ENCODE measurements at regions not wholly inside any gene's neighbourhood (a gene's known extent, or its start where the extent isn't known, plus 50 kb on each side); places are given as distances from the start of the nearest gene placed in this dataset.
"Not testable (repeated sequence)": the region's sequence is repeated elsewhere in the genome, so short reads cannot be mapped to it uniquely, and the experiment has no call there.

DNA sequence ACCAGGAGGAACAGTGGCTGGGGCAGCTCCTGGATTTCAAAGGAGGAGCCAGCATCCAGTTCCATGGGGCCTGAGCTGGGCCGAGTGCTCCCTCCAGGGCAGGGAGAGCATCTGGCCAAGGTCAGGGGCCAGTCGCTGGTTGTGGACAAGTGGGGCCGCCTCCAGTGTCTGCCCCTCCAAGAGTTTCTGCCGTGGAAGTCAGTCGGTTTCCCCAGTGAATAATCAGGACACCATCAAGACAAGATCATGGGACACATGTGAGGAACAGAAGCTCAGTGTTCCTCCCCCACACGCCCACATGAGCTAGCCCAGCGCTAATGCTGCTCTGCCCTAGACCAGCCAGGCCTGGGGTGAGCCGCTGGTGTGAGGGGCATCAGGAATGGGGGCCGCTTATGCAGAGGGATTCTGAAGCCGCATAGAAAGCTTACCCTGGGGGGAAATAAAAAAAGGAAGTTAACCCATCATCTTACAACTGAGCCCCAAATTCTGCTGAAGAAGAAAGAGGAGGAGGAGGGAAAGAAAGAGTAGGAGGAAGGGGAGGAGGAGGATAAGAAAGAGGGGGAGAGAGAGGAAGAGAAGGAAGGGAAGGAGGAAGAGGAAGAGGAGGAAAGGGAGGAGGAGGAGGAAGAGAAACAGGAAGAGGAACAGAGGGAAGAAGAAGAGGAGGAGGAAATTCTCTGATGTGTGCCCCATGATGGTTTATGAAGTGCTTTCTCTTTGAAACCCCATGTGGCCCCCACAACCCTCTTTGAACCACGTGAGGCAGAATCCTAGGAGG, 198.4 kb downstream of the MATN1 start:
- peaks cover 2% of the 10 kb centered on the region for H3K9me3 Mint-ChIP-seq (ENCODE audit: low read depth)
- H3K36me3 Mint-ChIP-seq (ENCODE audit: low read depth): no peaks in the 10 kb centered on the region
- H3K27ac Mint-ChIP-seq (ENCODE audit: unreplicated experiment): no peak overlapping the region
- no peak for DNase-seq (ENCODE audit: low spot score)
- H3K27me3 Mint-ChIP-seq (ENCODE audit: low read depth): no peaks in the 10 kb centered on the region
- TF ChIP-seq, protein P1, sequence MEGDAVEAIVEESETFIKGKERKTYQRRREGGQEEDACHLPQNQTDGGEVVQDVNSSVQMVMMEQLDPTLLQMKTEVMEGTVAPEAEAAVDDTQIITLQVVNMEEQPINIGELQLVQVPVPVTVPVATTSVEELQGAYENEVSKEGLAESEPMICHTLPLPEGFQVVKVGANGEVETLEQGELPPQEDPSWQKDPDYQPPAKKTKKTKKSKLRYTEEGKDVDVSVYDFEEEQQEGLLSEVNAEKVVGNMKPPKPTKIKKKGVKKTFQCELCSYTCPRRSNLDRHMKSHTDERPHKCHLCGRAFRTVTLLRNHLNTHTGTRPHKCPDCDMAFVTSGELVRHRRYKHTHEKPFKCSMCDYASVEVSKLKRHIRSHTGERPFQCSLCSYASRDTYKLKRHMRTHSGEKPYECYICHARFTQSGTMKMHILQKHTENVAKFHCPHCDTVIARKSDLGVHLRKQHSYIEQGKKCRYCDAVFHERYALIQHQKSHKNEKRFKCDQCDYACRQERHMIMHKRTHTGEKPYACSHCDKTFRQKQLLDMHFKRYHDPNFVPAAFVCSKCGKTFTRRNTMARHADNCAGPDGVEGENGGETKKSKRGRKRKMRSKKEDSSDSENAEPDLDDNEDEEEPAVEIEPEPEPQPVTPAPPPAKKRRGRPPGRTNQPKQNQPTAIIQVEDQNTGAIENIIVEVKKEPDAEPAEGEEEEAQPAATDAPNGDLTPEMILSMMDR (IDR thresholded peaks at IDR 0.05): no peak
- no peak overlapping the region for H3K4me3 Mint-ChIP-seq (ENCODE audit: unreplicated experiment)
- peaks cover 18% of the 10 kb centered on the region for H3K4me1 Mint-ChIP-seq (ENCODE audit: low read depth)

DNA sequence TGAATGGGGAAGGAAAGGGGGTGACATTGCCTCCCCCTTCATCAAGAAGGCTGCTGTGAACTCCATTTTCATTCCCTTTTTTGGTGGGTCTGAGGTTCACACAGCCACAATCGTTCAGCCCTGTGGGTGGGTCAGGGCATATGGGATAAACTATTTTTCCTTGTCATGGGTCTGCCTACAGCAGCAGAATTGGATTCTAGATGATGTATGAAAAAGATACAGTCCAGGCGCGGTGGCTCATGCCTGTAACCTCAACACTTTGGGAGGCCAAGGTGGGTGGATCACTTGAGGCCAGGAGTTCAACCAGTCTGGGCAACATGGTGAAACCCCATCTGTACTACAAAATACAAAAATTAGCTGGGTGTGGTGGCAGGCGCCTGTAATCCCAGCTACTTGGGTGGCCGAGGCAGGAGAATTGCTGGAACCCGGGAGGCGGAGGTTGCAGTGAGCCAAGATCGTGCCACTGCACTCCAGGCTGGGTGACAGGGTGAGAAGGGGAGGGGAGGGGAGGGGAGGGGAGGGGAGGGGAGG, 199.3 kb downstream of the MATN1 start:
- not testable (repeated sequence) for H3K27me3 Mint-ChIP-seq (ENCODE audit: low read depth); H3K36me3 Mint-ChIP-seq (ENCODE audit: low read depth); H3K9me3 Mint-ChIP-seq (ENCODE audit: low read depth); H3K4me3 Mint-ChIP-seq (ENCODE audit: unreplicated experiment); H3K27ac Mint-ChIP-seq (ENCODE audit: unreplicated experiment); DNase-seq (ENCODE audit: low spot score)
- H3K4me1 Mint-ChIP-seq (ENCODE audit: low read depth): peaks cover 18% of the 10 kb centered on the region

DNA sequence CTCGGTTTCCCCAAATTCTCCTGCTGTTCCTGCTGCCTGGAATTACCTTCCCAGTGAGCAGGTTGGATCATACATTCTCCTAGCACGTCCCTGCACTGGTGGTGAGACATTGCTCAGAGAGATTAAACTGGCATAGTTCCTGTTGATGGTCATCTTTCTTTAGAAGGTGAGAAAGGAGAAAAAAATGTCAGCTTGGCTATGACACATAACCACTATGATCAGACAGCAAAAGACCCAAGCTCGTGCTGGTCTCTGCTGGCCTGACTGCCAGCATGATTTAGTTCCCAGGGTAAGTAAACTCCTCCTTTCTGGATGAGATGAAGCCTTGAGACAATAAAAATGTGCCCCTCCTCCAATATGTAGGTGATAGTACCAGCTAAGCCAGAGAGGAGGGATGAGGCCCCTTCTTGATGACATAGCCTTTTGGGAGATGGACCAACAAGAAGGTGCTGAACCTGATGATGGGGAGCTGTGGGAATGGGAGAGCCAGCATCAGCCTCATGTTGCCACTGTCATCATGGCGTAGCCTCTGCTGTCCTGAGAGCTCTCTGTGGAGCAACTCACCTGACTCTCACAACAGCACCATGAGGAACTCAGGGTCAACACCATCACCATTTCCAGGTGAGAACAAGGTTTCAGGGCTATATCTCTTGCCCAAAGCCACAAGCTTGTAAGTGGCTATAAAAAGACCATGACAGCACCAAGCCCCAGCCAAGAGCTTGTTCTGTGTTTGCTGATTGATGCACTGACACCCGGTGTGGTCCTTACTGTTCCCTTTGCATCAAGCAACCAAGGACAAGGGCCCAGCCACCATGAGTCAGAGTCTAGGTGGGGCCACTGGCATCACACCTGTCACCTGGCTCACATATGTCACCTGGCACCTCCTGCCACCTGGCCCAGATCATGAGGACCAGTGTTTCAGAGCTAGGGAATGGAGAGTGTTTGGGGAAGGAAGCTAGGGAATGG, 200.0 kb downstream of the MATN1 start:
- no peak overlapping the region for H3K27ac Mint-ChIP-seq (ENCODE audit: unreplicated experiment)
- no peaks in the 10 kb centered on the region for H3K36me3 Mint-ChIP-seq (ENCODE audit: low read depth)
- TF ChIP-seq, protein P1 (IDR thresholded peaks at IDR 0.05): no peak
- no peaks in the 10 kb centered on the region for H3K27me3 Mint-ChIP-seq (ENCODE audit: low read depth)
- peak; percentile 14 for DNase-seq (ENCODE audit: low spot score)
- no peaks in the 10 kb centered on the region for H3K9me3 Mint-ChIP-seq (ENCODE audit: low read depth)
- H3K4me1 Mint-ChIP-seq (ENCODE audit: low read depth): peaks cover 18% of the 10 kb centered on the region
- H3K4me3 Mint-ChIP-seq (ENCODE audit: unreplicated experiment): no peak overlapping the region

DNA sequence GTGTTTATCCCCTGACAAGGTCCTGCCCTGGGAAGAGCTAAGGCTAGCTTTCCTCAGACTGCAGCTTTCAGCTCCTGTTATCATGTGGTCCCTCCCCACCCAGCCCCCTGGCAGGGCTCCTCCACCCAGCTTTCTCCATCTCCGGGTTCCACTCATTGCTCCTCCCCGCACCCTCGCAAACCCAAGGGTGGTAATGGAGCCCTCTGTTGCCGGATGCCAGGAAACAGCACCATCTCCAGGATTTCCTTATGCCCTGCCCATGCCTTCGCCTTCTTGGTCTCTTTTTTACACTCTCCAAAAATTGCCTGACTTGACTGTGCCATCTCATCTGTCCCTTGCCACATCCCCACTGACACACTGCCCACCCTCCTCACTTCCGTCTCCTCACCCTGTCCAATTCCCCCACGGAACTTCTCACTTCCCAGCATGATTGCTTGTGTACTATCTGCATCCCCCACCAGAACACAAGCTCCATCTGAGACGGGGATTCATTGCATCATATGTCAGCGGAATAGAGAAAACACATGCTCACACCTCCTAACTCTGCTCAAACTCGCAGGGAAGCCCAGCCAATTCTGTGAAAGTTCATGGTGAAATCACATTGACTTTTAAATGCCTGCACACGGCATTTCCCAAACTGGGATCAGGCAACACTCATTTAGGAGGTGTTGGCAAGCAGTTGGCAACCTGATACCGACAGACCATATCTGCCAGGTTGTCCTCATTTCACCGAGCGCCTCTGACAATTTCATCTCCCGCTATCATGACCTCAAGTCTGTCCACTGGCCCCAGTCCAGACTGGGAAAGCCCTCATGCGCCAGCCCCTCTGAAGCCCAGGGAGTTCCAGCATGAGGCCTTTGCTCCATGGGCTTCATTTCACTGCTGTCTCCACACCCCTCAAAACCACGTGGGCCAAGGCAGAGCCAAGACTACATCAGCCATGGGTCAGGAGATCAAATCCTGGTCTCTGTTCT, 201.1 kb downstream of the MATN1 start:
- Mint-ChIP-seq H3K27me3 (ENCODE audit: low read depth) (no peaks in the 10 kb centered on the region), H3K36me3 (ENCODE audit: low read depth) (no peaks in the 10 kb centered on the region), H3K4me1 (ENCODE audit: low read depth) (peaks cover 18% of the 10 kb centered on the region), H3K27ac (ENCODE audit: unreplicated experiment) (no peak overlapping the region), H3K9me3 (ENCODE audit: low read depth) (no peaks in the 10 kb centered on the region), H3K4me3 (ENCODE audit: unreplicated experiment) (no peak overlapping the region)
- TF ChIP-seq, protein P1 (IDR thresholded peaks at IDR 0.05): no peak
- DNase-seq (ENCODE audit: low spot score): peak; percentile 48

DNA sequence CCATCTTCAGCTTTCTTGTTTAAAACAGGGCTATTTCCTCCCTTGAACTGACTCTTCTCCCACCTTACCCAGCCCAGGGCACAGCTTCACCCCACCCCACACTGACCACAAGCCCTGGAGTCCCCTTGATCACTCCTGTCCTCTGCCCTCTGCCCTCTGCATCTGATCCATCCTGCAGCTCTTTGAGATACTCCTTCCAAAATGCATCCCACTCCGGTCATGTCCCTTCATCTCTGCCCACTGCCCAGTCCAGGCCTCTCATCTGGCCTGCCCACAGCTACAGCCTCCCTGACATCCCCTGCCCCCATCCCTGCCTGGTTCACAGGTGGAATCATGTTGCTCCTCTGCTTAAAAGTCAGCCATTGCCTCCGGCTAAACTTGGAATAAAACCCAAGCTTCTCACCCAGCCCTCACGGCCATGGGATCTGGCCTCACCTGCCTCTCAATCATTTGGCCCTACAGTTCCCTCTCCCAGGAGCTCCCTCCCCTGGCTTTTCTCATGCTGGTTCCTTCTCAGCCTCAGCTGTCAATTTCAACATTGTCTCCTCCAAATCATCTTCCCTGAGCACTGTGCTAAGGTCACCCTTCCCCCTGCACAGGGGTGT, 202.0 kb downstream of the MATN1 start:
- Mint-ChIP-seq H3K4me3 (ENCODE audit: unreplicated experiment) (no peak overlapping the region), H3K27ac (ENCODE audit: unreplicated experiment) (no peak overlapping the region), H3K36me3 (ENCODE audit: low read depth) (no peaks in the 10 kb centered on the region), H3K9me3 (ENCODE audit: low read depth) (no peaks in the 10 kb centered on the region), H3K4me1 (ENCODE audit: low read depth) (peaks cover 18% of the 10 kb centered on the region), H3K27me3 (ENCODE audit: low read depth) (no peaks in the 10 kb centered on the region)
- DNase-seq (ENCODE audit: low spot score): peak; percentile 44
- TF ChIP-seq, protein P1 (IDR thresholded peaks at IDR 0.05): no peak
